GM18951 (cell line): ENCODE measurements at regions not wholly inside any gene's neighbourhood (a gene's known extent, or its start where the extent isn't known, plus 50 kb on each side); places are given as distances from the start of the nearest gene placed in this dataset.

Experiments used
- POLR2A ChIP-seq: IDR thresholded peaks from 4 replicates; pipeline ENCODE4 v1.6.1; 2011; ENCODE audit warnings: mild to moderate bottlenecking; ENCODE audit not compliant: insufficient read length, insufficient read depth; ENCODE audit errors: extremely low read depth
- in situ Hi-C: fragments of 300-500 bp; cut with MboI; formaldehyde crosslinking; loops from one replicate; pipeline ENCODE4 v1.12.0; 2022; ENCODE audit warnings: low sequenced_read_pairs, mixed read lengths, inconsistent platforms; ENCODE audit not compliant: unreplicated experiment

DNA sequence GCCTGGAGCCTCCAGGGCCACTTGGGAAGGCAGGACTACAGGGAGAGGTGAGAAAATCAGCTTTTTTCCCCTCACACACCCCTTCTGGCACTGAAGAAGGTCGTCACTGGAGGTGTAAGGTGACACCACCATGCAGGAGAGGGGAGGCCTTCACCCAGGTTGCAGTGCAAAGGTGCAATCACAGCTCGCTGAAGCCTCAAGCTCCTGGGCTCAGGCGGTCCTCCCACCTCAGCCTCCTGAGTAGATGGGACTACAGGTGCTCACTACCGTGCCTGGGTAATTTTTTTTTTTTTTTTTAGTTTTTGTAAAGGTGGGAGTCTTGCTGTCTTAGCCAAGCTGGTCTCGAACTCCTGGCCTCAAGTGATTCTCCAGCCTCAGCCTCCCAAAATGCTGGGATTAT is 93.6 kb downstream of the TNFAIP2 start:
- in situ Hi-C loops: no loop called here
- TF ChIP-seq POLR2A: no peak

DNA sequence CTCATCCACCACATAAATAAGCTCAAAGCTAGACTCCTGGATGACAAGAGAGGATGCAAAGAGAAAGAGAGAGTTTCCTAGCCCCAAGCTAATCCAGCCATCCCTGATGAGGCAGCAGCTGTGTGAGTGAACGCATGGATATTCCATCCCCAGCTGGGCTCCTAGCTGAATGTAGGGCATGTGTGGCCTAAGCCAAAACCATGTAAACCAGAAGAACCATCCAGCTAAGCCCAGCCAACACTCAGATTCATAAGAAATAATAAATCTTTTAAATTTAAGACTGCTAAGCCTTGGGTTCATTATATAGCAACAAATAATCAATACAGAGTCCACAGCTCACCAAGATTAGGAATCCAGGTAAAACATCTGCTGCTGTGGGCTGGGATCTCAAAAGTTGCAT is 94.3 kb downstream of the TNFAIP2 start:
- in situ Hi-C loops: no loop called here

DNA sequence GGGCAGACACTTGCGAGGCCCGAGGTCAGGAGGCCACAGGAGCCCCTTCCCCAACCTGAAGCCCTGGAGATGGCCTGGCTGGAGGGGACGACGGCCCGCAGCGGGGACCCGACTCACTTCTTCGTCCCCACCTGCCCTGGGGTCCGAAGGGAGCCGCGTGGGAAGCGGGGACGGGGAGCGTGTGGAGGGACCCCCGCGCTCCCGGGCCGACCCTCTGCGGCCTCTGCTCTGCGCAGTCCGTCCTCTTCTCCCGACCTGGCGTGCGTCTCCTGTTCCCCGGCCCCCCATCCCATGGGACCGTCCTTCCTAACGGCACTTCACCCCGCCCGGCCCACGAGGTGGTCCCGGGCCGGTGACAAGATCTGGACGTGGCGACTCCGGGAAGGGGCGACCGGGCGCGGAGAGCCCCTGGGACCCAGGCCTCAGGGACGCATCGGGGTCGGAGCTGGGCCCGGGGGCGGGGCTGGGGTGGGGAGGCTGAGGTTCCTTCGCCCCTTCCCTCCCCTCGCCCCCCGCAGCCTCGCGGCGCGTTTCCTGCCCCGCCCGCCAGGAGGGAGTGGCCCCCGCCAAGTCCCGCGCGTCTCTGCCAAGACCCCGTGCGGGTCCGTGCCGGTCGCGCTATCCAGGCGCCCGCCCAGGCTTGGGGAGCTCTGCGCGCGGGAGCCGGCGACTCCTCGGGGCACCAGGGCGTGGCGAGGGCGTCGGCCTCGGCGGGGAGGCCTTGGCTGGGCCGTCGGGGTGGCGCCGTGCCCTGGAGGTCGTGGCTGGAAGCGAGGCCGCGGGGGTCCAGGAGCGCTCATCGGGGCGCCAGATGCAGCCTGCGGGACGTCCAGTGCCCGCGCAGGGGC is 97.1 kb downstream of the TNFAIP2 start:
- TF ChIP-seq POLR2A: no peak
- in situ Hi-C loops: no loop called here

More for the DNA sequence above, 94.3 kb downstream of the TNFAIP2 start:
- no peak for TF ChIP-seq POLR2A

DNA sequence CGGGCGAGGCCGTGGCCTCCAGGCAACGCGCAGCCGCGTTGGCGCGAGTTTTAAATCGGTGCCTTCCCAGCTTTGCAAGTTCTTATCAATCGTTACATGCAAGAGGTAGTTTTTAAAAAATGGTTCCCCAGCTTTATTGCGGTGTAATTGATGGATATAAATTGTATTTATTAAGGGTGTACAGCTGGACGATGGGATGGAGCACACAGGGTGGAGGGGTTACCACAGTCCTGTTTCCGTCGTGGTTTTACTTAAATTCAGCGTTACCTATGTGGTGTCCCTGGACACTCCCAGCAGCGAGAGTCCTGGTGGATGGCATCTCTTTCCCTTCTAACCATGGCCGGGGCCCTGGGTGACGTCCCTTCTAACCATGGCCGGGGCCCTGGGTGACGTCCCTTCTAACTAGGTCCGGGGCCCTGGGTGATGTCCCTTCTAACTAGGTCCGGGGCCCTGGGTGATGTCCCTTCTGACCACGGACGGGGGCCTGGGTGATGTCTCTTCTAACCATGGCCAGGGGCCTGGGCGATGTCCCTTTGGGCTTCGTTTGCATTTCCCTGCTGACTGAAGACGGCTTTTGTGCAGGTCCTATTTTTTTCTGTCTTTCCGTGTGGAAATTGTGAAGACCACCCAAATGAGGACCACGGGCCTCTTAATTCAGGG is 97.9 kb downstream of the TNFAIP2 start:
- TF ChIP-seq POLR2A: no peak
- in situ Hi-C loops: no loop called here

DNA sequence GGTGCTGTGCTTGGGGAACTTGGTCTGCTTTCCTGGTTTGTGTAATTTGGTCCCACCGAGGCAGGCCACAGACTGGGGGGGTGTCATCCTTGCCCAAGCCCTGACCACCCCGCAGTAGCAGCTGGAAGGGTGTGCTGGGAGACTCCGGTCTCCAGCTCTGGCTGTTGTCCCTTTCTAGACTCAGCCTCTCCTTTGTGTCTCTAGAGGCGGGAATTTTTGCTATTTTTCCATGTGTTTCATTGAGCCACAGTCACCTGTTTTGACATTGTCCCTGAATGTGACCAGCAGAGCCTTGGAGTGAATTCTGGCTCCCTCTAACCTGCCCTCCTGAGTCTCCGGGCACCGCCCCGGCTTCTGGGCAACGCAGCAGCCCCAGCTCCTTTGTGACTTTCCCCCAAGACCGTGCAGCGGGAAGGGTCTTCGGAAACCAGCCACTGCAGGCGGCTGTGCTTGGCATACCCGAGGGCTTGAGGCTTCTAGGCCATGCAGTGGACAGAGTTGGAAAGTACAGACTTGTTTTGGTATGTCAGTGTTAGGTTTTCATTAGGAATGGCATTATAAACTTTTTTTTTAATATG is 98.6 kb downstream of the TNFAIP2 start:
- in situ Hi-C loops: no loop called here
- no peak for TF ChIP-seq POLR2A

DNA sequence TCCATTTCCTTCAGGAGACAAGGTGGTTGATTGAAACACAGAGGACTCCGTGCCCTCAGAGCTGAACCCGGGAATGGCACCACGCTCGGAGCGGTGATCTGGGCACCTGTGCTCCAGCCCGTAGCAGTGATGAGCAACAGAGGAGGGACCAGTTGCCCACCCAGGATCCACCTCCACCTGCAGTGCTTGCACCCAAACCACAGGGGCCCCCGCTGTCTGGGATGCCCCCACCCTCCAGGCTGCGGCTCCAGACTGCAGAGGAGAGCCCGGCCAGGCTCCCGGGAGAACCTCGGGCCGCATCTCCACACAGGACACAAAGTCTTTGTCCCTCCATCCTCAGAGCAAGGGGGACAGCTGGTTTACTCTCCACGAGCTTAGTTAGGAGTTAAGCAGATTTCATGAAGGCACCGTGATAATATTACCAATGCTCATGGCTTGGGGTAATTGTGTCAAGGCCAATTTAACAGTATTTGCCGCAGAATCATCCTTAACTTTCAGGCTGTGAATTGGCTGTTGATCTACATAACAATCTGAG is 100.6 kb downstream of the TNFAIP2 start:
- no peak for TF ChIP-seq POLR2A
- in situ Hi-C loops: no loop called here

DNA sequence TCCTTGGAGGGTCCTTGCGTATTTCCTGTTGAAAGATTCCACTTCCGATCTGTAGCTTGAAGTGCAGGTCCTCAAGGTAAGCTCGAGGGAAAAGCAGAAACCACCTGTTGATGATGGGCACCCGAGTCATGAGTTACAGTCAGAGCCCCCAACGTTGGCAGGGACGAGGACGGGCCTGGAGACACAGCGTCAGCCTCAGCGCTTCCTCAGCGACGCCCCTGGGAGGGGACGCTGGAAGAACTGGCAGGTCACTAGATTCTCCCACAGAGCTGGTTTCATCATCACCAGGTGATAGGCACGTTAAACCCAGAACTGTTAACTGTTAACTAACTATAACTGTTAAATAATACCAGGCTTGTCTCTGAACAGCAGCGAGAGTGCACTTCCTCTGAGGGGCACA is 101.8 kb downstream of the TNFAIP2 start:
- TF ChIP-seq POLR2A: no peak
- in situ Hi-C loops: no loop called here

DNA sequence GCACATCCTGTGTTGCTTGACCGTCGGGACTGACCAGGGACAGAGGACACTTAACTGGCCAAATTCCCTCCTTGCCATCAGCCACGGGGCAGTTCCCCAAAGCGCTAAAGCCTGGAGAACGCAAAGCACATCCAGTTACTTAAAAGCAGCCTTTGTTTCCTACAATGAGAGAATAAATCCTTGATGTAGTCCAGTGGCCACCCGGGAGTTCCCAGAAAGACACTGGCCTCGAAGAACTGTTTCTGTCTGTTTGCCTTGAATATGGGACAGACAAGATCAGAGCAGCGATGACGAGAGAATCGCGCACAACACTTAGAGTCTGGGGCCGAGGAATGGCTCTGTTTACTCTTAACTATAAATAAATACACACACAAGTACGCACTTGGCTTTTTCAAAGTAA is 102.2 kb downstream of the TNFAIP2 start:
- TF ChIP-seq POLR2A: no peak
- in situ Hi-C loops: no loop called here

DNA sequence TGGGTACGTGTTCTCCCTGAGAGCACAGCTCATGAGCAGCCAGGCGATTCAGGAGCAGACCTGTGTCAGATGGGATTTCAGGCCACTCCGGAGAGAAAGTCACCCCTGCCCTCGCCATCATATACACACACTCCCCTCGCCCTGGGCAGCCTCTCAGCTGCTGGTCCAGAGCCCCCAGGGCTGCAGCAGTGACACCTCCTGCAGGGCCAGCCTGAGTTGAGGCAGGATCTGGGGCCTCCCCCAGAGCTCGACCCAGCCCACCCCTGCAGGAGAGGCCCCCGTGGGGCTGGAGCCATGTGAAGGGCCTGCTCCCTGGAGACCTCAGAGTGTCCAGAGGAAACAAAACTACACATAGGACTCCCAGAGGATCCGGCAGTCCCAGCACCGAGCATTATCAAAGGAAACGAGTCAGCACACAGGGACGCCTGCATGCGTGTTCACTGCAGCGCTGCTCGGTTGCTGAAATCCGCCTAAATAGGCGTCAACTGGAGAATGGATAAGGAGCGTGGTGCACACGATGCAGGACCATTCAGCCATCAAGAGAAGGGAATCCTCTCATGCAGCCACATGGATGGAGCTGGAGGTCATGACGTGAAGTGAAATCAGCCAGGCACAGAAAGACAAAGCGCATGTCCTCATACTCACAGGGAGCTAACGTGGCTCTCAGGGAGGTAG is 104.0 kb downstream of the TNFAIP2 start:
- TF ChIP-seq POLR2A: no peak
- in situ Hi-C loops: no loop called here

DNA sequence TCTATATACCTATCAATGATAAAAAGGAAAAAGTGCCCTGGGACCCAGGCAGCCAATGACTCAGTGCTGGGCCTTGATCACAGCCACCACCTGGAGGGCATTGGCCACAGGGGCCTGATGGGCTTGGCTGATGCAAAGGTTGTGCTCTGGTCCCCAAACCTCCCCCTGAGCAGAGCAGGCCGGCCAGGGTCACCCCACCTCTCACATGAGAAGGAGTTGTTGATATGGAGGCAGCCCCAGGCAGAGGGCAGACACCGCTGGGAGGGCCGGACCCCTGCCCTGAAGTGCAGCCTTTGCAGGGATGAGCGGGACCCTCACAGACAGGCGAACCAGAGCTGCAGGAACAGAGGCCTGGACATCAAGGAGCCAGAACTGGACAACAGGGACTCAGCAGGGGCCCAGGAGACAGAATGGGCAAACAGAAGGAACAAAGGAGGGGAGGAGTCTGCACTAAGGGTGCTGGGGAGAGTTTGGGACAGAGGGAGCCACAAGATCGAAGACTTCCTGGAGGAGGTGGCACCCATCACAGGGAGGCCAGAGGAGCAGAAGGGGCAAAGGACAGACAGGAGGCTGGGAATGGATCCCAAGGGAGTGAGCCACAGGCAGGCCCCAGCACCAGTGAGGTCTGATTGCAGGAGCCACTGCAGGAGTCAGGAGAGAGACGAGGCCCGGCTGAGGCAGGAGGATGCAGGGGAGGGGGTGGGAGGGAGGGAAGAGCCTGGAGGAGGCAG is 105.0 kb downstream of the TNFAIP2 start:
- in situ Hi-C loops: no loop called here
- TF ChIP-seq POLR2A: no peak

DNA sequence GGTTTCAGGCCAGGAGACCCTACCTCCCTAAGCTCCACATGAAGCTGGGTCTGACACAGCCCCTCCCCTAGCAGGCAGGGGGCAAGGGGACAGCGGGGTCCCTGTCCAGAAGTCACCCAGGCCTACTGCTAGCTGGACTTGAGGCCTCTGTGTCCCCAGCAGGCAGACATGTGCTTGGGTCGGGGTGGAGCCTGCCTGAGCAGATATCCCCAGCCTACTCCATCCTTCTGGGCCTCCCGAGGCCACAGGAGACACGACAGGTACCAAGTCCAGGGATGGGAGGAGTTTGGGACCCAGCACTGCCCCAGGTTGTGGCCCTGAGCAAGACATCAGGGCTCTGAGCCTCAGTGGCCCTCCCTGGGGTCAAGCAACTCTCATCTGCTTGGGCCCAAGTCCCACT is 105.2 kb upstream of the EIF5 start:
- in situ Hi-C loops: no loop called here
- TF ChIP-seq POLR2A: no peak

DNA sequence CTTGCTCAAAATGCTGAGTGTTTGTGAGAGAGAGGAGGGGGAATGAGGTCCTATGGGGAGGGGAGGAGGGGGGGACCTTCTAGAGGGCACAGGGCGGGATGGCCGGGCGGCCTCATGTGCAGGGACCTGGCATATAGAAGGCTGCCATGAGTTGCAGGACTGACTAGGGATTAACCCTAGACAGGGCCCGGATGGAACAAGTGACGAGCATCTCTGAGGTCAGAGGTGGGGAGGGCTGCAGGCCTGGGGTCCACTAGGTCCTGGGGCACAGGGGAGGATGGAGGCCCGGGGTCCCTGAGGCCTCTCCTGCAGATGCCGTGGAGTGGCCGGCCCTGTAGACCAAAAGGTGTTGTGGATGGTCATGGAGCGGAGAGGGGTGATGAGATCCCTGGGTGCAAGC is 104.0 kb upstream of the EIF5 start:
- in situ Hi-C loops: no loop called here

More for the DNA sequence above, 104.0 kb upstream of the EIF5 start:
- no peak for TF ChIP-seq POLR2A
